ENCODE measurements at regions not wholly inside any gene's neighbourhood (a gene's known extent, or its start where the extent isn't known, plus 50 kb on each side); places are given as distances from the start of the nearest gene placed in this dataset.
"Not testable (repeated sequence)": the region's sequence is repeated elsewhere in the genome, so short reads cannot be mapped to it uniquely, and the experiment has no call there.

DNA sequence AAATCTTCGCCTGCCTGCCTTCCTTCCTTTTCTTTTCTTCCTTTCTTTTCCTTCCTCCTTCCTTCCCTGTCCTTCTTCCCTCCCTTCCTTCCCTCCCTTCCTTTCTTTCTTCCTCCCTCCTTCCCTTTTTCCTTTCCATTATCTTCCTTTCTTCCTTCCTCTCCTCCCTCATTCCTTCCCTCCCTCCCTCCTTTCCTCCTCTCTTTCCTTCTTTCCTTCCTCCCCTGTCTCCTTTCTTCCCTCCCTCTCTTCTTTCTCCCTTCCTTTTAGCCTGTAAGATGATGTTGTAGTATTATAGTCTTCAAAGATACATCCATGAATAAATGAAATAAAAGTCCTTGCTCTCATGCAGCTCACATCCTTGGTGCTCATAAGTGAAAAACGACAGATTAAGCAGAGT is 539.3 kb downstream of the RBFOX1 start:
- DNase-seq (ENCODE audit: low read depth, low spot score): no peak
- TF ChIP-seq, protein P1, sequence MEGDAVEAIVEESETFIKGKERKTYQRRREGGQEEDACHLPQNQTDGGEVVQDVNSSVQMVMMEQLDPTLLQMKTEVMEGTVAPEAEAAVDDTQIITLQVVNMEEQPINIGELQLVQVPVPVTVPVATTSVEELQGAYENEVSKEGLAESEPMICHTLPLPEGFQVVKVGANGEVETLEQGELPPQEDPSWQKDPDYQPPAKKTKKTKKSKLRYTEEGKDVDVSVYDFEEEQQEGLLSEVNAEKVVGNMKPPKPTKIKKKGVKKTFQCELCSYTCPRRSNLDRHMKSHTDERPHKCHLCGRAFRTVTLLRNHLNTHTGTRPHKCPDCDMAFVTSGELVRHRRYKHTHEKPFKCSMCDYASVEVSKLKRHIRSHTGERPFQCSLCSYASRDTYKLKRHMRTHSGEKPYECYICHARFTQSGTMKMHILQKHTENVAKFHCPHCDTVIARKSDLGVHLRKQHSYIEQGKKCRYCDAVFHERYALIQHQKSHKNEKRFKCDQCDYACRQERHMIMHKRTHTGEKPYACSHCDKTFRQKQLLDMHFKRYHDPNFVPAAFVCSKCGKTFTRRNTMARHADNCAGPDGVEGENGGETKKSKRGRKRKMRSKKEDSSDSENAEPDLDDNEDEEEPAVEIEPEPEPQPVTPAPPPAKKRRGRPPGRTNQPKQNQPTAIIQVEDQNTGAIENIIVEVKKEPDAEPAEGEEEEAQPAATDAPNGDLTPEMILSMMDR (IDR thresholded peaks at IDR 0.05; ENCODE audit: insufficient read depth, low read length, missing control alignments): no peak
- POLR2A ChIA-PET: no interaction called here
- H3K4me3 ChIP-seq (ENCODE audit: low read depth, low read length): no peak overlapping the region
- CTCF ChIA-PET: no interaction called here

DNA sequence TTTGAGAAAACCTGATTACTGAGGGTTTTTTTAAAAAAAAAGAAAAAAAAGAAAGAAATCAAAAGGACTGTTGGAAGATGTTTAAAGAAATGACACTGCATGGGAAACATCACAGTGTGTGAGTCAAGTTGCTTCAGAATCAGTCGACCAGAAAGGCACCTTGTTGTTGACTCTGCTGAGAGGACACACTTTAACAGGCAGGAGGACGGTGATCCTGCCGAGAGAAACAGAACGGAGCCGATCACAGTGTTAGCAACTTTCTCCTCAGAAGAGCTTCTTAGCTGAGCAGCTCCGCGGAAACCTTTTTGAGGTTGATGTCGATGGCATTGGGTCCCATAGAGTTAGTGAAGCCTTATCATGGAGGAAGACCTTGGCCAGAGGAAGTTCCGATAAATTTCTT is 538.7 kb downstream of the RBFOX1 start:
- ChIA-PET POLR2A (no interaction called here), CTCF (no interaction called here)
- H3K4me3 ChIP-seq (ENCODE audit: low read depth, low read length): no peak overlapping the region
- TF ChIP-seq, protein P1 (IDR thresholded peaks at IDR 0.05; ENCODE audit: insufficient read depth, low read length, missing control alignments): no peak
- no peak for DNase-seq (ENCODE audit: low read depth, low spot score)

DNA sequence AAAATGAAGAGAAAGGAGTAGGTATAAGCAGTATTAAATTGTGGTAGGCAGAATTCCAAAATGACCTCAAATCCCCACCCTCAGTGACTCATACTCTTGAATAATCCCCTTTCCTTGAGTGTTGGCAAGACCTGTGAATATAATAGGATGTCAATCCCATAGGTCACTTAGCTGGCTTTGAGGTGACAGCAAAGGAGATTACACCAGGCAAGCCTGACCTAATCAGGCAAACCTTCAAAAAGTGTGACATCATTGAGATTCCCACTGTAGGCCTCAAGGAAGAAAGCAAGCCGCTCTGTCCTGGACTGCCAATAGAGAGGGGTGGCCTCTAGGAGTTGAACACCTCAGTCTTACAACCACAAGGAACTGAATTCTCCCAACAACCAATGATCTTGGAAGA is 535.2 kb downstream of the RBFOX1 start:
- ChIA-PET POLR2A (no interaction called here), CTCF (no interaction called here)
- H3K4me3 ChIP-seq (ENCODE audit: low read depth, low read length): no peak overlapping the region
- no peak for DNase-seq (ENCODE audit: low read depth, low spot score)
- TF ChIP-seq, protein P1 (IDR thresholded peaks at IDR 0.05; ENCODE audit: insufficient read depth, low read length, missing control alignments): no peak

DNA sequence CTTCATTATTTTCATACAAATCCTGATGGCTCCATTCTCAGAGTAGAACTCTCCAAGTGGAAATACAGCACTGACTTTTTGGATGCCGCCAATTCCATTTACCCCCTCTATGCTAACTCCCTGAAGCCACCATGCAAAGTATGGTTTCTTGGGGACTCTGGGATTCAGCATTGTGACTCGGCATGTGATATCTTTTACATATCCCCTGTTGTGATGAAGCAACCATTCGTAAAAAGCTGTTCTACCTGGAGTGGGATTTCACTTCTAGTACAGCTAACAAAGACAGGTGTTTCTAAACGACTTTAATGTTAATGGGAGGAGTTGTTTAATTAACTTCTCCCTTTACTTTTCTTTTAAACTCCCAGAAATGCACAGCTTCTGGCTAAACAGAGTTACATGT is 533.5 kb downstream of the RBFOX1 start:
- DNase-seq (ENCODE audit: low read depth, low spot score): no peak
- CTCF ChIA-PET: no interaction called here
- POLR2A ChIA-PET: no interaction called here
- H3K4me3 ChIP-seq (ENCODE audit: low read depth, low read length): no peak overlapping the region
- TF ChIP-seq, protein P1 (IDR thresholded peaks at IDR 0.05; ENCODE audit: insufficient read depth, low read length, missing control alignments): no peak

DNA sequence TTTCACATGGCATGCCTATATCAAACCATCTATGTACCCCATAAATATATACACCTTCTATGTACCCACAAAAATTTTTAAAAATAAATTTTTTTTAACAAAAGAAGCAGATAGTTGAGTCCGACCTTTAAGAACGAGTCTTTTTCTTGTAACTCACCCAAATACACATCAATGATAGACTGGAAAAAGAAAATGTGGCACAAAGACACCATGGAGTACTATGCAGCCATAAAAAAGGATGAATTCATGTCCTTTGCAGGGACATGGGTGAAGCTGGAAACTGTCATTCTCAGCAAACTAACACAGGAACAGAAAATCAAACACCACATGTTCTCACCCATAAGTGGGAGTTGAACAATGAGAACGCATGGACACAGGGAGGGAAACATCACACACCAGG is 532.7 kb downstream of the RBFOX1 start:
- H3K4me3 ChIP-seq (ENCODE audit: low read depth, low read length); CTCF ChIA-PET; DNase-seq (ENCODE audit: low read depth, low spot score); POLR2A ChIA-PET: not testable (repeated sequence)

DNA sequence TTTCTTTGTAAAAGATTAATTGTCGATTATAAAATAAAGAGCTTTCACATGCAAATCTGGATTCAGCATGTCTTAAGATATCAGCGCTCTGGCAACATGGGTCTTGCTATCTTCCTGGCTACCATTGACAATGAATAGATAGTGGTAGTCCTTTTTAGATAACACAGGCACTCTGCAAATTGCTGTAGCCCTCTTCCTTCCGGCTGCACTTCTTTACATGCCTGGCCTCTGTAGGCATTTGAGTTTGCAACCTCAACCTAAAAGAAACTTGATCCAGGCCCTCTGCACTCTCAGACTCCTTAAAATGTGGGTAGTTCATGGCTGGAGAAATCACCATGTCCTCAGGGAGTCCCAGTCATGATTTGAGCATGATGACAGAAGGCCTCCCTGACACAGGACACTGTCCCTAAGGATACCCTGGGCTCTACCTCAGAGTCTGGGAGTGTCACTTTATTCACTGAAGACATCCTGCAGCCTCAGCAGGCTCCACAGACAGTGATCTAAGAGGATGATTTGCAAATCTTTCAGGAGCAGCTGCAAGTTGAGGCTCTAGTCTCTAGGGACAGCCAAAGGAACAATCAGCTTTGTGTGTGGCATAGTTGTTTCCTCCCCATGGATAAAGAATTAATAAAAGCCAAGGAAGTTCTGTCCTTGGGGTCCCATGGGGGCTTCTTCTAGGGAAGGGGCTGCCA is 529.4 kb downstream of the RBFOX1 start:
- TF ChIP-seq, protein P1 (IDR thresholded peaks at IDR 0.05; ENCODE audit: insufficient read depth, low read length, missing control alignments): no peak
- ChIA-PET POLR2A (no interaction called here), CTCF (no interaction called here)
- no peak for DNase-seq (ENCODE audit: low read depth, low spot score)
- no peak overlapping the region for H3K4me3 ChIP-seq (ENCODE audit: low read depth, low read length)

DNA sequence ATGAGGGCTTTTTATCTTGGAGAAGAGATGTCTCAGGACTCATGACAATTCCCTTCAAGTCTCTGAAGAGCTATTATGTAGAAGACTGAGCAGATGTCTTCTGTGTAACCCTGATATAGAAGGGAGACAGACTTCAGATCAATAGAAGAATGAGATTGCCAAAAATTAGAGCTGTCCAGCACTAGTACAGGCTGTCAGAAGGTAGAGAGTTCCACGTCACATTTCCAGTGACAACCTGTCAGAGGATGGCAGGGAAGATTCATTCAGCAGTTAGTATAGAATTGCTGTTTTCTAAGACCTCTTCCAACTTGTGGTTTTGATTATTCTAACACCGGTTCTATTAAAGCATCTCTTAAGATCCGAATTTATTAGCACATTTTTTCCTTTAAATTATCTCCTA is 520.6 kb downstream of the RBFOX1 start:
- ChIA-PET POLR2A (no interaction called here), CTCF (no interaction called here)
- H3K4me3 ChIP-seq (ENCODE audit: low read depth, low read length): no peak overlapping the region
- TF ChIP-seq, protein P1 (IDR thresholded peaks at IDR 0.05; ENCODE audit: insufficient read depth, low read length, missing control alignments): no peak
- no peak for DNase-seq (ENCODE audit: low read depth, low spot score)

Data from AG04449 (cell line).